DMS79 (cell line): ENCODE measurements at regions not wholly inside any gene's neighbourhood (a gene's known extent, or its start where the extent isn't known, plus 50 kb on each side); places are given as distances from the start of the nearest gene placed in this dataset.
"Not testable (repeated sequence)": the region's sequence is repeated elsewhere in the genome, so short reads cannot be mapped to it uniquely, and the experiment has no call there.

Experiments used
- DNase-seq: peaks from one replicate; lab custom pipeline; 2025; lab: John Stamatoyannopoulos, UW

DNA sequence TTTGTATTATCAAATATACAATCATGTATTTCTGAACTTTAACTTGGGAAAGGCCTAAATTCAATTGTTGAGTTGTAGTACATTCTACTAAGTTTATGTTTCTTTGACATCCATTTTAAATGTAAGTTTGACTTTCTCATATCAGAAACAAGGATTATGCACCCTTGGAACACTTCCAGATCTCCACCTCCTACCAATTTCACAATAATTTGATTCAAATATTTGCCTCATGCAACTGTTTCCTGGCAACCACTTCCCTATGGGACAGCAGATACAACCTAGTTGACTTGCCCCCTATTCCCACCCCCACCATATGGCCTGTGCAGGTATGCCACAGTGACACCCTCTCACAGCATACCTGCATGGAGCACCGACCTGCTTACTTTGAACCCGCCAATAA, 506.4 kb upstream of the PABPC4L start:
- no peak for DNase-seq

DNA sequence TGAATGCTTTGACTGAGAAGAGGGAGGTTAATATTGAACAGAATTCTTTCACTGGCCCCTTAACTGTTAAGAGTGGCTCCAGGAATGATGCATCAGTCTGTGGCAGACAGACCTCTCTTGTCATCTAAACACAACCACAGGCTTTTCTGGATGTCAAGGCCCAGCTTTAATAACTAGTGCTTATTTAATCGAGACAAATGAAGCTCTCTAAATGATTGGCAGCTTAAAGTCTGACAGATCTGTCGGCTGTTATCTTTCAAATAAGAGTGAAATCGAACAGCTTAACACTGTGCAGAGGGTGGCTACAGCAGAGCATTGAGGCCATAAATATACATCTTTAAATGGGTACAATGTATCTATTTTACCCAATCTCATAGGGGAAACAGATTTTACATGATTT, 500.8 kb upstream of the PABPC4L start:
- no peak for DNase-seq

DNA sequence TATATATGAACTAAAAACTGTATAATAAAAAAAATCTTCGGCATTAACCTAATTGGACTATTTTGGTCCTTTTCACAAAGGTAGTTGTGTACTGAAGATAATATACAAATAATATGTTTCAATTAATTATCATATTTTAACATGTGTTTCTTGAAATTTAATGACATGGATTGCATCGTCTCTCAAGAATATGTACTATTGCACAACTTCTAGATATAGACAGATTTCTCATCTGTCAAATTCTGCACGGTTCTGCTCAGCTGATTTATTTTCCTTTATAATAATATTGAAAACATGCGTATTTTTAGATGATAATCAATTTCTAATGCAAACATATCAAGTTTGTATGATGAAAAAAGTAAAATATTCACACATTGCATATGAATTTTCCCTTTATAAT, 498.7 kb upstream of the PABPC4L start:
- no peak for DNase-seq

DNA sequence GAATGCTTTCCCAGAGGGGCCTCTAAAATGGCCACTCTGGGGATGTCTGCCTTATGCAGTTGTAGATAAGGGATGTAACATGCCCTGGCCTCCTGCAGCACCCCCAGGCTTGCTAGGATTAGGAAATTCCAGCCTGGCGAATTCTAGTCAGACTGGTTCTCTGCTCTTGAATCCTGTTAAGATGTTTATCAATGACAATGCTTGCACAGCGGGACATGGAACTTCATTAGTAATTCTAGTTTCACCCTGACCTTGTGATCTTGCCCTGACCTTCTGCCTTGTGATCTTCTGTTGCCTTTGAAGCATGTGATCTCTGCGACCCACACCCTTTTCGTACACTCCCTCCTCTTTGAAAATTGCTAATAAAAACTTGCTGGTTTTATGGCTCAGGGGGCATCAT, 497.2 kb upstream of the PABPC4L start:
- DNase-seq, result not testable (repeated sequence)

DNA sequence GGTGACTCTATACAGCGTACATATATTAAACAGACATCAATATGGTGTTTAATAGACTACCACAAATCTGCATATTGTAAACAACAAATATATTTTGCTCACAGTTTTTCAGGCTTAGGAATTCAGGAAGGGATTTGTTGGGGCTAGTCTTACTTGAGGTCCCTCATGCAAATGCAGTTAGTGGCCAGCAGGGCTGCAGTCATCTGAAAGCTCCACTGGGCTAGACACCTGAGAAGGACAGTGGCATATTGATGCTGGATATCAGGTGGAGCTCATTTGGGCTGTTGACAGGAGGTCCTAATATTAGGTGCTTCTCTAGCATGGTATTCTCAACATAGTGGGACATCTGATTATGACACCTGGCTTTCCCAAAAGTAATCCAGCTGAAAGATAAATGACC, 493.8 kb upstream of the PABPC4L start:
- no peak for DNase-seq

DNA sequence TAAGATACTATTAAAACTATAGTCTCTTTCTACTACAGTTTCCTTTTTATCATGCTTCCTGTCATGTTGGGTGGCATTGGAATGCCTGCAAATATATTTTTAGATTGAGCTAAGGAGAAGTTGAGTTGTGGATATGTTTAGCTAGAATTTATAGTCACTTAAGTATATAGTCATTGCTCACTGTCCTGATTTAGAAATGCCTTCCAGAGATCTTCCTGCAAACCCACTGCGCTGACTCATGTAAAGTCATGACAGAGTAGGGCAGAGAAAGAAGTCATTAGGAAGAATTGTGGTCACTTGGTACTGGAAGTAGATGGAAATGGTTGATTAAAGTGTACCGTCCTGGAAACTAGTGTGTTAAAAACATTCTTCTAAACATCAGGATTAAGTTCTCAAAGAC, 490.3 kb upstream of the PABPC4L start:
- DNase-seq, result no peak

DNA sequence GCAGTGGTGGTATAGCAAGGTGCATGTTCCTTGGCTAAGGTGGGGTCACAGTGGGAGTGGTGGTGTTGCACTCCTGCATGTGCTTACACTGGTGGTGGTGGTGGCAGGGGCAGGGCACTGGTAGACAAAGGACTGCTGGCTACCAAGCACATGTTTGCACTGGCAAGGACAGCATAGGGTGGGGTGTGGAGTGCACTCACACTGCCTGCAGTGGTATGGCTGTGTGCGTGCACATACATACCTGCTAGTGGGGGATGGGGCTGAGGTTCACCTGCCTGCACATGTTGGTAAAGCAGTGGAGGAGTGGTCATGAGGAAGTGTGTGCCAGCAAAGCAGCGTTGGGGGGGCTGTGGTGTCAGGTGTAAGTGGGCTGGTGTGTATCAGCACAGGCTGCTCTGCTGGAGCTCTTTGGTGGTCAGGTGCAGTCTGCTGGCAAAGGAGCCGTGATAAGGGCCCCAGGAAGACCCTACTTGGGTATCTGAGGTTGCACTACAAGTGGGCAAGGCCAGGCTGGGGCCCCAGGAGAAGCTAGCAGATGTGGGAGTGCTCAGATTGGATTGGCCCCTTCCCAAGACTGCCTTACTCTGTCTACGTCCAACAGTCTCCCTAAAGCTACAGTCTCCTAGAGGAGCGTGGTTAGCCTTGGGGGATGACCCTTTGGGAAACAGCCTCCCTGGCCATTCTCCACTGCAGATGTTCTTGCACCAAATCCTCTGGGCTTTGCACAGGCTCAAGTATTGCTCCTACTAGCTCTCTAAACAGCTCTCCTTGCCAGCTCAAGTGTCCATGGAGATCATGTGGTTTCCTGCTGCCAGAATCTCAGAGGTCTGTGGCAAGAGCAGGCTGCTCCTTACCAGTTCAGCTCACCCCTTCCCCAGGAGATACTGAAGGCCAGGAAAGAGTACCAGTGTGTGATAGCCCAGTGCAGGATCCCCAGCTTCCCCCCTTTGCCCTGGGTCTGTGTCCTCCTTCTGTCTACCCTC, 486.3 kb upstream of the PABPC4L start:
- no peak for DNase-seq

DNA sequence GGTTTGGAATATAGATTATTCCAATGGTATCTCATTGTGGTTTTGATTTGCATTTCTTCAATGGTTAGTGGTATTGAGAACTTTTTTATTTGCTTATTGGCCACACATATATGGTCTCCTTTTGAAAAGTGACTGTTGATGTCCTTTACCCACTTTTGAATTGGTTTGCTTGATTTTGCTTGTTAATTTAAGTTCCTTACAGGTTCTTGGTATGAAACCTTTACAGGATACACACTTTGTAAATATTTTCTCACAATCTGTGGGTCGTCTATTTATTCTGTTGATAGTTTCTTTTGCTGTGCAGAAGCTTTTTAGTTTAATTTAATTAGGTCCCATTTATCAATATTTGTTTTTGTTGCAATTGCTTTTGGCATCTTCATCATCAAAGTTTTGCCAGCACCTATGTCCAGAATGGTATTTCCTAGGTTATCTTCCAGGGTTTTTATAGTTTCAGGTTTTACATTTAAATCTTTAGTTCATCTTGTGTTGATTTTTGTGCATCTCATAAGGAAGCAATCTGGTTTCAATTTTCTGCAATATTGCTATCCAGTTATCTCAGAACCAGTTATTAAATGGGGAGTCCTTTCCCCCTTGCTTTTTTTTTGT, 475.7 kb upstream of the PABPC4L start:
- DNase-seq, result no peak

DNA sequence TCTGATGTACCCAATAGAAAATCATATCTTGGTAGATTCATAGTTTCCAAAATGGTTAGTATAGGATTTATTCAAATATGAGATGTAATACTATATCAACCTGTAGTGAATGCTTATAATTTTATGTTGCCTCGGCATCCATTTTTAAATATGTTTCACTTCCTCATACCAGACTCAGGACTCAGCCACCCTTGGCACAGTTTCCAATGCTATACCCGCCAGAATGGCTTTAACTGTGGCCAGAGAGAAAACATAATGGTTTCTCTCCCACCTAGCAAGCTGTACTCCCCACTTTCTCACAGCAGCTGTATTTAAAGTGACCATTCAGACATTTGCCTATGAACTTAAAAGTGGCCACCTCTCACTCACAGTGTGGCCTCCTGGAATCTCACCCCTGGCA, 466.6 kb upstream of the PABPC4L start:
- DNase-seq, result no peak

DNA sequence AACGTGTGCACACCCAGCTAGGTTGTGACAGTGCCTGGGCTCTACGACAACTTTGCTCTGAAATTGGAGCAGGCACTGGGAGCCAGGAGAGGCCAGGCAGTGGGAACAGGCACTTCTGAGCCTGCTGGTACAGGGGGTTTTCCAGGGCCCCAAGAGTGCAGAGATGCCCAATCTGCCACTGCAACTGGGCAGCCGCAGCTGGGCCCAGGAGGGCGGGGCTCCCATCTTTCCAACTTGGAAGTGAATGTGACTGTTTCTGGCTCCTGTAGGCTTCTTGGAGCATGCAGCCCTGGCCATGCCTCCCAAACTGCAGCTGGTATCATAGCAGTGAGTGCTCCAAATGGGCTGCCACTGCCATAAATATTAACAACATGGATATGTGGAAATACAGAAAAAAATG, 465.1 kb upstream of the PABPC4L start:
- no peak for DNase-seq

DNA sequence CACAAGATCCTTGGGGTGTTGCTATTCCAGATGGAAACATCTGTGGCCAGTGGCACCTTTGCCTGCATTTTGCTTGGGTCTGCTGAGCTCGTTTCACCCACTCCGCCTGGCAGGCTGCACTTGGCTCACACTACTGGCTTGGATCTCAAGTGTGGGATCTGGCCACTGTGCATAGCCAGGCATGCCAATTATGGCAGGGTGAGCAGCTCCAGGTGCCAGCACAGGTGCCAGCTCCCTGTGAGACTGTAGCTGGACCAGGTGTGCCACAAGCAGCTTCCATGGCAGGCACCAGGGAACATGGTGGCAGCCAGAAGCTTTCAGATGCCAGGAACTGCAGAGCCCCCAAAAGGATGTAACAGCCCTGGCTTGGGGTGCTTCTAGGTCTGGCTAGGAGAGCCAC, 463.8 kb upstream of the PABPC4L start:
- DNase-seq, result no peak

DNA sequence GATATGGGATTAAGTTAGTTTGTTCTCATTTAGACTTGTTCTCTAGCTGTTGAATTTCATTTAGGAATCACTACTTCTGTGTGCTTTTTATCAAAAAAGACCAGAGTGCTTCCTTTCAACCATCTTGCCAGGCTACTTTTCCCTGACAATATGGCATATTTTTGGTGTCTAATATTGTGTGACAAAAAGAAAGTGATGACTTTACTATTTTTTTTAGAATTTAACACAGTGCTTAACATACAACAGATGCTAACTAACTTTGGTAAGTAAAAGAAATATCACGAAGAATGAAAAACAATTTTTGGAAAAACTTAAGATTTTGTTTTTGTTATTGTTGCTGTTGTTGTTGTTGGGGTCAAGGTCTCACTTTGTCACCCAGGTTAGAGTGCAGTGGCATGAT, 462.2 kb upstream of the PABPC4L start:
- no peak for DNase-seq

DNA sequence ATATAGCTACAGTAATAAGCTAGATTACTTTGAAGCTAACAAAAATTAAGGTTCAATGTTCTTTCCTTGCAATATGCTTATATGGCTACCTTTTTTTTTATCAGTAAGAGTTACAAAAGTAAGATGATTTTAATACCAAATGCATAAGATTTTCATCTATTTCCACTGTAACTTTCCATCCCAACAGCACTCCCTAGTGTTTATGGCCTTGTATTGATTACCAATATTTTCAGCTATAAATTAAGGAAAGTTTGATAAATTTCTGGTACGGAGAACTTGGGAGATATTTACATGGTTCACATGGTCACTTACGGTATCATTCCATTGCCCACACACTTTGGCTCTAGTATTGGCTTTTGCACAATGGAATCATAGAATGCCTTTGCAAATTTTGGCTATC, 448.9 kb upstream of the PABPC4L start:
- no peak for DNase-seq

DNA sequence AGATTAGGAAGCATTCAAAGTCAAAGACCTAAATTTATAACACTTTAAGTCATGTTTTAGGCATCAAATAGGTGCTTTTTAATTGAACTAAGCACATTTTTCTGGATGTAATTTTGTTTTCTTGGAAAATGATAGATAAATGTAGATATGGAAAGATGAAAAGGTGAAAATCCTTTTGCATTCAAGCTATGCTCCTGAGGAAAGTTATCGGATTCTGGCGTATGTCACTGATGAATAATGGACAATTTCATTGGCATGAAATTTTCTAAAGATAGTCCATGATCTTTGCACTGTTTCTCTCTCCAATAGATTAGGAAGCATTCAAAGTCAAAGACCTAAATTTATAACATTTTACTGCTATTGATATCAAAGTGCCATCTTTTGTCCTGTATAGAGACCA, 444.2 kb upstream of the PABPC4L start:
- no peak for DNase-seq

DNA sequence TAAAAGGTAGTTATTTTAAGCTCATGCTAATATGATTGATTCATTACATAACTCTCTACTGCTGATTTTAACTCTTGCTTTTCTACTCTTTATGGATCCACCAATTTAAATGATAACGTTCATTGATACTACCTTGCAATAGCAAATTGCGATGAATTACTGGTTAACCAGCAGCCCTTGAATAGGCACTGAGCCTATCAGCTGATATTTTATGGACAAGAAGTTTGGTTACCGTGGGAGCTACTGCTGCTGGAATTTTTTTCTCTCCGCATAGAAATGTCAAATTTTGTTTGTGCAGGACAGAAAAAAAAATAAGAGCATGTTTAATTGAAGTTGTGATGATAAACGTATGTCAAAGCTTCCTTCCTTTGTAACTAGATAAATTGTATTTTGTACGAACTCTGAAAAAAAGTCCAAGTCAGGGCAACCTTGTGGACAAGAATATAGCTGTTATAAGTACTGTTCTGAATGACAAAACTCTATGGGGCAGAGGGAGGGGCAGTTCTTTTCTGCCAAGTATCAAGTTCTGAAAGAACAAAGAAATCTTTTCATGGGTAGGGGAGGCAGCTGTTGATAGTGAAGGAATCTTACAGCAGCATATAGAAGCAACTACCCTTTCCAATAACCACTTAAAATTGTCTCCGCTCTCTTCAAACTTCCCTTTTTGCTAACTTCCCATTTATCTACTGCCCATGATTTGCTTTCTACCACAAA, 434.9 kb upstream of the PABPC4L start:
- no peak for DNase-seq

DNA sequence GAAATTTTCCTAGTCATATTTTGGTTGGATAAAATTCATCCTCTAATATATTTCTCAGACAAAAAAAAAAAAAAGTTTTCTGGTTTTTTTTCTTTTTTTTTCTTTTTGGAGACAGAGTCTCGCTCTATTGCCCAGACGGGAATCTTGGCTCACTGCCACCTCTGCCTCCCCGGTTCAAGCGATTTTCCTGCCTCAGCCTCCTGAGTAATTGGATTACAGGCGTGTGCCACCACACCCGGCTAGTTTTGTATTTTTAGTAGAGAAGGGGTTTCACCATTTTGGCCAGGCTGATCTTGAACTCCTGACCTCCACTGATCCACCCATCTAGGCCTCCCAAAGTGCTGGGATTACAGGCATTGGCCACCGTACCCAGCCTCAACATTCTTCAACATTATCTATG, 432.7 kb upstream of the PABPC4L start:
- no peak for DNase-seq

DNA sequence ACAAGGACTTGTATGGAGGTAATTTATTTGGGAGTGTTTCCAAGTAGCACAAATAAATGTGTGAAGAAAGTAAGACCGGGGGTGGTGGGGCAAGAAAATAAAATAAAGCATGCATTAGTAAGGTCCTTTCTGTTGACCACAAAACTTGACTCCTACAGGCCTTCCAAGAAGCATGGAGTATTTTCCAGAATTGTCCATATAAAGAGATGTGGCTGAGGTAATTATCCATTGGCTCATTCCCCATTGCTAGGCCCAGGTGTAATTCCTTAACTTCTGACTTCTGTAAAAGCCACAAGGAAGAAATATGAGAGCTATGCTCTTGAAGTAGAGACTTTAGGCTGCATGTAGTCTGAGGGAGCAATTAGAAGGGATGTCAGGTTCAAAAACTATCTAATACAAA, 430.5 kb upstream of the PABPC4L start:
- DNase-seq, result no peak

DNA sequence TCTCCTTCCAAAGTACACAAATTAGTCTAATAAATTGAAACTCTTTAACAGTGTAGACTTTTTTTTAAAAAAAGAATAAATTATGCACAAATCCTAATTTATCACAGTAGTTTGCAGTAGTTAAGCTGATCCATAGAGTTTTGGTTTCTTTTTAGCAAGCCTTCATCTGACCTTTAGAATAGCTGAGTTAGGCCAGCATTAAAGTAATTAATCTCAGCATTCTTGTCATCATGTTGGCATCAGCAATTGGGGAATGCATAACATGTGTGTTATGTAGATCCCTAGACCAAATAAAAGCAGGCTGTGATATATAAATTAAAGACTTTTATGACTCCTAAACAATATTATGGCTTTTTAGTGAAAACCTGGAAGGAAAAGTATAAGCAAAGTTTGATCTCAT, 426.5 kb upstream of the PABPC4L start:
- no peak for DNase-seq

DNA sequence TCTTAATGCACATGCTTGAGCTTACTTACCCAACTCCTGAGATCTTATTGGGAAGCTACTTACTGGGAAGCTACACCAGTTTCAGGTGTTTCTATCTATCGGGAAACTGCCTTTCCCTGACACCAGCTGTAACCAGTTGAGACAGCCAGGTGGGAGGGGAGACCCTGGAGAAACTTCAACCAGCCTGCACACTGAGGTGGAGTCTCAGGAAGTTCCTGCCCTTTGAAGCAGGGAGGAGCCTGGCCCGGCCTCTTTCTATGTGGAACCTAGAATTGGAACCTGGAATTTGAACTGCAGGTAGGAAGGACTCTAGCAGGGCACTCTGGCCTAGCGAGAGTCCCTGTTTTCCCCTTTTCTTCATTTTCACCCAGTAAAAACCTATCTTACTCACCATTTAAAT, 425.8 kb upstream of the PABPC4L start:
- no peak for DNase-seq

DNA sequence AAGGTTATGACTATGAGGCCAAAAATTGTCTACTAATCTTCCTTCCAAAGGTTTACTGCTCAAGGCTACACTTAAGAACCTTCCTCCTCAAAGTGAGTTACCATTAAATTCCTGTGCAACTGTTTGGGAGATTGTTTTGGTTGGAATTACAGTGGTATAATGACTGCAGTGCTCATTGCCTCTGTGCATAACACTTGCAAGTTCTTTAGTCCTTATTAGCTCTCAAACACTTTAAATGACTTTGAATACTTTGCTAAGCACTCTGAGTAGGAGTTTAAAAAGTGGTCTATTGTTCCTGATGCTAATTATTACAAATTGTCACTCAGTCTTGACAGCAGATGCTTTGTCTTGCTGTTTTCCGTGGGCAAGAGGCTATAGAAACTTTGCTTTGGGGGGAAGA, 422.8 kb upstream of the PABPC4L start:
- no peak for DNase-seq

DNA sequence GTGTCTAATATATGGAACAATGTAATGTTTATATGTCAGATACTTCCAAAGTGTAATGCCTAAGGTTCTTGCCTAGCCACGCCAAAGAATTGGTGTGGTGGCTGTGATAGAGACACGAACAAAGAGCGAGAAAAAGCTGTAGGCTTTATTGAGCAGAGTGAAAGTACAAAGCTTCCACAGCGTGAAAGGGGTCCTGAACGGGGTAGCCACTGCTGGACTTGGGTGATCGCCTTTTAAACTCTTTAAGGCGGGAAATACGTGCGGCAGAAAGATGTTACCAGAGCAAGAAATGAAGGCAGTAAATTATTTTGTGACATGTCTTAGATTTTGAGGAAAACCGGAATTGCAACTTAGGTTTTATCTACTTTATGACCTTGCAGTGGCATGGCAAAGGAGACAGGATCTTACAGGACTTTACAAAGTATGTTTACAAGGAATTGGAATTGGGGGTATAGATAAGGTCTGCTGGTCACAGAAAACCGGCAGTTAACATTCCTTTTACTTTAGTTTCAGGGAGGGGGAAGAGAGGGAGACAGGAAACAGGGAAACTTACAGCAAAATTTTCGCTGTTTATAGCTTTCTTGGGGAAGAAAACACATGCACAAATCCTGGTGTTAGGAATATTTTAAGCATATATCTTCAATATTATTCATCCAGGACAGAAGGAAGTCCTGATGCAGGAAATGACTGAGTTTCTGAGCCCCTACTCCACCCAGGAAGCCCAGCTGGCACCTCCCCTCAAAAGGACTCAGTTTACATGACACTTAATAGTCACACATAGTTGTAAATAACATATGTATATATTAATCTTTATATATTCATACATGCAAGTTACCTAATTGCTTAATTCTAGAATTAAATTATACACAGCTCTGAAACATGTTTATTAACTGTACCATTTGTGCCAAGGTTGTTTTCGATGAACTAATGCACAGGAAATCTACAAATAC, 421.3 kb upstream of the PABPC4L start:
- not testable (repeated sequence) for DNase-seq

DNA sequence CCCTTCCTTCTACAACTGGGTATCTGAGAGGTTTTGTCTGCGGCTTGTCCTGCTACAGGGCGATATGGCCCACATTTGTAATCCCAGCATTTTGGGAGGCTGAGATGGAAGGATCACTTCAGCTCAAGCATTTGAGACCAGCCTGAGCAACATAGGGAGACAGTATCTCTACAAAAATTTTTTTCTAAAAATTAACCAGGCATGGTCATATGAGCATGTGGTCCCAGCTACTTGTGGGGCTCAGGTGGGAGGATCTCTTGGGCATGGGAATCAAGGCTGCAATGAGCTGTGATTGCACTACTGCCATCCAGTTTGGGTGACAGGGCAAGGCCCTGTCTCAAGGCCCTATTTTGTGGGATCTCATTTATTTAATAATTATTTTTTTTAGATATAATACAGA, 420.6 kb upstream of the PABPC4L start:
- no peak for DNase-seq
